GM21717 (cell line): ENCODE measurements at regions not wholly inside any gene's neighbourhood (a gene's known extent, or its start where the extent isn't known, plus 50 kb on each side); places are given as distances from the start of the nearest gene placed in this dataset.
"Not testable (repeated sequence)": the region's sequence is repeated elsewhere in the genome, so short reads cannot be mapped to it uniquely, and the experiment has no call there.

Experiments used
- ATAC-seq: cut with Tn5 transposase; IDR thresholded peaks from one replicate; pipeline ENCODE4 v1.9.1; 2021; ENCODE audit warnings: mild to moderate bottlenecking, moderate library complexity; ENCODE audit not compliant: unreplicated experiment

DNA sequence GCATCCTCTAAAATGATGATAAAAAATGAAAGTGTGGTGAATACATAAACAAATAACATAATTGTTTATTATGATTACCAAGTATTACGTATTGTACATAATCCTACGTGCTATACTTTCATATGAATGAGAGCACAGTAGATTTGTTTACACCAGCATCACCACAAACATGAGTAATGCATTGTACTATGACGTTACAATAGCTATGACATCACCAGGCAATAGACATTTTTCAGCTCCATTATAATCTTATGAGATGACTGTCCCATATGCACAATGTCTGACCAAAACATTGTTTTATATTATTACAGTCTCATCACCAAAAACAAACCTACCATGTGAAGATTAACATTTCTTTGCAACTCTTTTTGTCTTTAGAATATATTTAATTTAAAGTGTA lies 225.7 kb upstream of the TENT5A start:
- no peak for ATAC-seq

DNA sequence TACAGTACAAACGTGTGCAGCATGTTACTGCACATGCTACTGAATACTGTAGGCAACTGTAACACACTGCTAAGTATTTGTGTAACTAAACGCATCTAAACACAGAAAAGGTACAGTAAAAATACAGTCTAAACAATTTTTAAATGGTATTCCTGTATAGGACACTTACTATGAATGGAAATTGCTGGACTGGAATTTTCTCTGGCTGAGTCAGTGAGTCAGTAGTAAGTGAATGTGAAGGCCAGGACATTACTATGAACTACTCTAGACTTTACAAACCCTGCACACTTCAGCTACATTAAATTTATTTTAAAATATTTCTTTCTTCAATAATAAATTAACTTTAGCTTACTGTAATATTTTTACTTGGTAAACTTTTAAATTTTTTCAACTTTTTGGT lies 225.0 kb upstream of the TENT5A start:
- no peak for ATAC-seq

DNA sequence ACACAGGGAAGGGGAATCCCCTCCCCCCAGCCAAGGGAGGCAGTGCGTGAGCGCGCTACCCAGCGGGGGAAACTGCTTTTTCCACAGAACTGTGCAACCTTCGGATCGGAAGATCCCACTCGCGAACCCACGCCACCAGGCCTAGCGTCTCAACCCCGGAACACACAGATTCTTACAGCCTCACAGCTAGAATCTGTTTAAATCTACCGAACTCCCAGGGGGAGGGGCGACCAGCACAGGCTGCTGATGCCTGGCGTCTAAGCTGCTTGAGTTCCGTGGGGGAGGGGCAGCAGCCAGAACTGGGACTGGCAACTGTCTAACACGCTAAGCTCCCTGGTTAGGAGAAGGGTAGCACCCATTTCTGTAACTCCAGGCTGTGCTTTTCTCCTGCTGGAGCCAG lies 217.3 kb upstream of the TENT5A start:
- ATAC-seq = no peak

DNA sequence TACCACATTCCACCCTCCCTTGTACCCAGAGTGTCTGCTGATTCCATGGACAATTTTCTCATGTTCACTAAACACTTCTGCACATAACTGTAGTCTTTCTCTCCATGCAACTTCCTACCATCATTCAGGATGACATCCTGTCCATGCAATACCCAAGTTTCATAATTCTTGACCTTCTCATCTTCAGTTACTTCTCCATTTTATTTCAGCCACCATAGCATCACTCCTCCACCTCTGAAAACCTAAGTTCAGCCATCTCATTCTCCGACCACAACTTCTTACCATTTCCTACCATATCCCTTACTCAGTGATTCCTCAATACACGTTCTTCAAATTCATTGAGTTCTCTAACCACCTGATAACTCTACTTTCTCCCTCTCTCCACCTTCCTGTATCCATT lies 216.5 kb upstream of the TENT5A start:
- no peak for ATAC-seq

DNA sequence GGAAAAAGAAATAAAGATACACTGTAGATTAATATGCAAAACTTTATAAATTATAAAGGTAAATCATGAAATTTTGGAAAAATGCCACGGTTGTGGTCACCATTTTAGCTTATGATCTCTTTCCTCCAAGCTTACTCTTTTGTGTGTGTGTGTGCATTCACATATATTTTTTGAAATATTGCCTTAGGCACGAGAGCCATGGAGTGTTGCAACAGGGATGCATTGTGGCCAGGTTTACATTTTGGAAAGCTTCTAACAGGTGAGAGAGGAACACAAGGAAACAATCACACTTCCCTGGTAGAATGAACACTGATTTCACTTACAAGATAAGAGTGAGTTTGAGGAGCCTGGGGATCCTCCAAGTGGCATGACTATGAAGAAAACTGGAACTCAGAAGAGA lies 214.5 kb upstream of the TENT5A start:
- no peak for ATAC-seq

DNA sequence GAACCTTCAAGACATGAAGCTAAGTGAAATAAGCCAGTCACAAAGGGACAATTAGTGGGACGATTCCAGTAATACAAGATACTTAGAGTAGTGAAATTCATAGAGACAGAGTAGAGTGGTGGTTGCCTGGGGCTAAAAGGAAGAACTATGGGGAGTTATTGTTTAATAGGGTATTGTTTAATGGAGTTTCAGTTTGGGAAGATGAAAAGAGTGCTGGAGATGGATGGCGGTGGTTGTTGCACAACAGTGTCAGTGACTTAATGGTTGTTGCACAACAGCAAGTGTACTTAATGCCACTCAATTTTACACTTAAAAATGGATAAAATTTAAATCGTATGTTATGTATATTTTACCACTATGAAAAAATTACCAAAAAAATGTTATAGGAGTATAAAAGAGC lies 209.7 kb upstream of the TENT5A start:
- no peak for ATAC-seq

DNA sequence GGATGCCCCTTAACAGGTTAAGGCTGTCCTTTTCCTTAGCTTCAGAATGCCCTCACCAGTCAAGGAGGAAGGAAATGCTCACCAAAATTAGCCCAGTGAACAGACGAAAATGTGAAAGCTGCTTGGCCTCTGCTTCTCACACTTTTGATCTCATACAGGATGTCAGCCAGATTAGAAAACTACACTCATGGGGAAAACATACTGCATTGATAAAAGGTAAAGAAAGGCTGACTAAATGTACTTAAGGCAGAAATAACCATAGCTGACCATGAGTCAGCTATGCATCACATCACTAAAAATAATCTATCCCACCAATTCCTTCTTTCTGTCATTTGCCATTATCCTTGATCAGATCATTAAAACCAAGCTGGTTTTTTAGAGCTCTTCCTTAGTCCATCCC lies 198.4 kb upstream of the TENT5A start:
- no peak for ATAC-seq

DNA sequence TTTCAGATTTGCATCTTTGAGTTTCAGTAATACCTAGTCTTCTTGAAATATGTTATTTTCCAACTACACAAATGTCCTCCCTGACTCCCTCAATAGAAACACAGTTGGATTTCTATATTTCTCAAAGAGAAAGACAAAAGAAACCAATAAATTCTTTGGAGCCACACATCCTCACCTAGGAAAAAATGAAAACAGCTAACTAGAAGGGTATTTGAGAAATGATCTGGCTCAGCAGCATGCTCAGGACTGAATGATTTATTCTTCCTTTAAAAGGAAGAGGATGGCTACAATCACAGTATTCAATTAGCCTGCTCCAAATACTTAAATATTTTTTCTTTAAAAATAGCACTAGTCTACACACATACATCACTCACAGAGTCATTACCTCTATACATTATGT lies 196.4 kb upstream of the TENT5A start:
- ATAC-seq = no peak

DNA sequence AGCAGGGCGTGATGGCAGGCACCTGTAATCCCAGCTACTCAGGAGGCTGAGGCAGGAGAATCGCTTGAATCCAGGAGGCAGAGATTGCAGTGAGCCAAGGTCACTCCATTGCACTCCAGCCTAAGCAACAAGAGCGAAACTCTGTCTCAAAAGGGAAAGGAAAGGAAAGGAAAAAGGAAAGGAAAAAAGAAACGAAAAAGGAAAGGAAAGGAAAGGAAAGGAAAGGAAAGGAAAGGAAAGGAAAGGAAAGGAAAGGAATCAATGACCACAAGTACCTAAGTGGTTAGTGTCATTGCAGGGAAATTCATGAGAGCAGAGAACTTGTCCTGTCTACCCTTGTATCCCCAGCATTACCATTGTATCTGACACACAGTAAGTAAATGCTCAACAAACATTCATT lies 195.7 kb upstream of the TENT5A start:
- ATAC-seq = not testable (repeated sequence)

DNA sequence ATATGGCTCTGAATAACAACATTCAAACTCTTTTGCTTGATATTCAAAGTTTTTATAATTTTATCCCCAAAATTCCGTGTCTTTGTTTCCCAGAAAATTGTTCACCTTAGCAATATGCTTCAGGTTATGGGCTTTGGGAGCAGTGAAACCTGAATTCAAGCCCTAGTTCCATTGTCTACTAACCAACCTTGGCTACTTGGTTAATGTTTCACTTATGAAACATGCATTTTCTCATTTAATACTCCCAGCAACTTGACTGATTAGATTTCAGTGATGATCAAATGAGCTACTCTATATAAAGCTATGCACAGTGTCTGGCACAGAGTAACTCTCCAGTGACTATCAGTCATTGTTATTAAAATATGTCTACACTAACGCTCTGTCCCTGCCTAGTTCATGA lies 192.2 kb upstream of the TENT5A start:
- no peak for ATAC-seq

DNA sequence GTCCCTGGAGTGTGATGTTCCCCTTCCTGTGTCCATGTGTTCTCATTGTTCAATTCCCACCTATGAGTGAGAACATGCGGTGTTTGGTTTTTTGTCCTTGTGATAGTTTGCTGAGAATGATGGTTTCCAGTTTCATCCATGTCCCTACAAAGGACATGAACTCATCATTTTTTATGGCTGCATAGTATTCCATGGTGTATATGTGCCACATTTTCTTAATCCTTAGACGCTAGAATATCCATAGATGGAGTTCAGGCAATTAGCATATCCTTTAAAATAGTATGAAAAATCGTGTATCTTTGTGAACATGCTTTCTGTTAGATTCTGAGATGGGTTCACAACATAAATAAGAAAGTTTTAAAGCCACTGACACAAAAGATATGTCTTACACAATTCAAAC lies 190.4 kb upstream of the TENT5A start:
- not testable (repeated sequence) for ATAC-seq

DNA sequence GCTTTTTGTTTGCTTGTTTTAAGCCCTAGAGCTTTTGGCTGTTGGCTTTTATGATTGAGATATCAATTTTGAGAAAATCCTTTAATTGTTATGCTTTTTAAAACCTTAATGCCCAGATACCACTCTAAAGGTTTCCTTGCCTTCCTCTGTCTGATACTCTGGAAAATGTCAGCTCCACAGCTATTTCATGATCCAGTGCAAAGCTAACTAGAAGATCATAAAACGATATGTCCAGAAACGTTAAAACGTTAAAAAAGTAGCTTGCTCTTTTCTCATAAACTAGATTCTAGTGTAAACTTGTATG lies 189.5 kb upstream of the TENT5A start:
- ATAC-seq = no peak

DNA sequence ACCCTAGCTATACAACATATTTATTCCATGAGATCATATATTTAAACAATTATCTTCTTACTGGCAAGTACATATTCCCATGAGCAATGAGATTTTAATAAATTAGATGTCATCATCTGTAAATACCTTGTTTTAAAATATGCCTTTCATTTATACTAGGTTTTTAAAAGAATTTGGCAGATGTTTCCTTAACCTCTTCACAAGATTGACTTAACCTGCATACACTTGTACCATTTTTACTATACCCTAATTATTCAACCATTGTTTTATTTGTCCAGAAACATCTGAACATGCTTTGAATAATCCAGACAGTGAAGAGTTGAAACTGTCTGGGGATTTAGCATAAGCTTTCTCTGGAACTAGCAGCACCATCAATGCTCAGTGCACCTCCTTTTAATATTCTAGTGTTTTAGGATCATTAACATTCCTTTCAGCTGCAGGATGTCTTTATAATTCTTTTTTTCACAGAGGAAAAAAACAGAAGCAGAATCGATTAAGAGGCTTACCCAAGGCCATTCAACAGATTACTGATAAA lies 188.0 kb upstream of the TENT5A start:
- ATAC-seq = no peak

DNA sequence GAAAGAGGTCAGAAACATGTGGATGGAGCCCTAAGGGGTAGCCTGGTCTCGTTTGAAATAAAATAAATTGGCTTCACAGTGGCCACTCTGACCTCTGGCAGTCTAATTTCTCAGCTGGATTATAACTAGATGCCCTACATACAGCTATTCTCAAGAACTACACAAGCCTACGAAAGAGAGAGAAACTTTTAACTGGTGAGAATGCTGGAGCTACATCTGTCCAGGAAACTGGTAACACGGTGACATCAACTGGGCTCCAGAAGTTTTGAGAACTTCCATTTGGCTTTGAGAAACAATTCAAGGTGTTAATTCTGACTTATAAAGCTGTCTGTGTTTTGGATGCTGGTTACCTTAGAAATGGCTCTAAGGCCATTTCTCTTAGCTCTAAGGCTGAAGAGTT lies 187.3 kb upstream of the TENT5A start:
- no peak for ATAC-seq

DNA sequence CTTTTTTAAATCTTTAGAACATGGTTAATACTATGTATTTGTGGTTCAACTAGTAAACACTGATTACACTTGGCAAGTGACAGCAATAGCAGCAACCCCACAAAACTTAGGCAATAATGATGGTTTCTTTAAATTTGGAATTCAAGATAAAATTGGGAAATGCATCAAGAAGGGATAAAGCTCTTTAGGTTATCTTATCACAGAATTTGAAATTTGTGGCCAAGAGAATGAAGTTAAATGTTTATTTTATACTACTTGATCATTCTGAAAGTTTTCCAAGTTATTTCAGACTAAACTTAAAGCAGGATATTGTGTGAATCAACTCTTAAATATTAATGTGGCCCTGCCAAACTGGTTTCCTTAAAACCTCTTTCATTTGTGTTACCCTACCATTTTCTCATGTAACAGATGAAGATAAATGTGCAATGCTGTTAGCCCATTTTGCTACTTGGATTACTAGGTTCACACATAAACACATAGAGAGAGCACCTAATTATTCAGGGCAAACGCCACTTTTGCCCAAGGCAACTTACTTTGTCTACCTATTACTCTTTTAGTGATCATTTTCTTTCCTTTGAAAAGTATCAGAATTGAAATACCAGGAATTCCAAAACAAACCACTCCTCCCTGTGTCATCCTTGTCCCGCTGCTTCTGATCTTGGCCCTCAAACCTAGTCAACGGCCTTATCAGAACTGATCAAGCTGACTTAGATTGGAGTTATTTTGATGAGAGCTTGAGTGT lies 186.7 kb upstream of the TENT5A start:
- no peak for ATAC-seq

DNA sequence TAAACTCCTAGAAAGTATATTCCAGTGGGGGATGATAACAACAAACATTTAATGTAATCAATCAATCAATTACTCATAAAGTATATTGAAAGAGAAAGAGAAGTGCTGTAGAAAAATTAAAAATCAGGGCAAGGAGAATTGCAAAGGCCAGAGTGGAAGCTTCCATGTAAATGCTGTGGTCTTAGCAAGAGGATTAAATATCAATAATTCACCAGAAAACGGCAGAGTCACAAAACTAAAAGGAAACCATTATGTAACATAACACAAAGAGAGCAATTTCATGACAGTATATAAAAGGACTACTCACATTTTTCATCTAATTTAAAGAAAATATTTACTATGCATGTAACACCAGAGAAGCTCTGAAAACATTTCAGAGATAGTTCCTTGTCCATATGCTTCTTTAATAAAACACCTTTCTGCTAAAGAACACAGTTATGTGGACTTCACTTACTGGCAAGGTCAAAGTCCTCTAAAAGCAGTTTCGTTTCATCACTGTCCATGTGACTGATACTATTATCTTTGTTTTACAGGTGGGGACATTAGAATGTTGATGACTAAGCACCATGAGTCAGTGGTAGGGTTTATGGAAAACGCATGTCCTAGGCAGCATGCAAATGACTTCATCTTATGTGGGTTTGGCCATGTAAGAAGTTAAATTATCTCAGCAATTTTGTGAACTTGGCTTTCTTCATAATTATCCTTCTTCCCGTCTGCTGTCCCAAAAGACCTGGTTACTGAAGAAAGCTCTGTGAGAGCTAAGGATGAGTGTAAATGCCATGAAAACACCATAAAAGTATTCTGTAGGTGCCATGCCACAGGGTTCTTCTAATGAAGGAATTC lies 185.8 kb upstream of the TENT5A start:
- no peak for ATAC-seq

DNA sequence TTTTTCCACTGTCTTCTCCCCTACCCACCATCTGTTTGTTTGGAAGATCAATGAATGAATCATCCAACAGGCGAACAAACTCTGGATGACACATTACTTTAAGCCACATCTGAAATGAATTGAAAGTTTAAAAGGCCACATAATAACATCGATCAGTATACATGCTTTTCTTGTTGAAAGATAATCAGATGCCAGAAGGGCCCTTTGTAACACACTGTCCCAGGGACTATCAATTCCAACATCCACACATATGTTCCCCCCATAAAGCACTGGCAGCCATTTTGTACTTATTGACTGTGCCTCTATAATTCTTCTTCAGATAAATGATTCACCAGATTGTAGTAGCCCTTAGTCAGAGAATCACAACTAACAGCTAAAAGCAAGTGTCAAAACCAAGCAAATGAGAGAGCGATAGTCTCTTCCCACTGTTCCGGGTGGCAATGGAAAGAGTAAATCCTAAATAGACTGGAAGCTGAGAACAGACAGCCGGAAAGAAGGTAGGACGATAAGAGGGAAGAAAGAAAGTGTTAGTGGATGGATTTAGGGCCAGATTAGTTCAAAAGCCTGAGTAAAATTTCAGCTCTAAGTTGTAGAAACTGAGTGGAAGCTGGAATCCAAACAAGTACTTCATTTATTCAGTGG lies 184.9 kb upstream of the TENT5A start:
- no peak for ATAC-seq

DNA sequence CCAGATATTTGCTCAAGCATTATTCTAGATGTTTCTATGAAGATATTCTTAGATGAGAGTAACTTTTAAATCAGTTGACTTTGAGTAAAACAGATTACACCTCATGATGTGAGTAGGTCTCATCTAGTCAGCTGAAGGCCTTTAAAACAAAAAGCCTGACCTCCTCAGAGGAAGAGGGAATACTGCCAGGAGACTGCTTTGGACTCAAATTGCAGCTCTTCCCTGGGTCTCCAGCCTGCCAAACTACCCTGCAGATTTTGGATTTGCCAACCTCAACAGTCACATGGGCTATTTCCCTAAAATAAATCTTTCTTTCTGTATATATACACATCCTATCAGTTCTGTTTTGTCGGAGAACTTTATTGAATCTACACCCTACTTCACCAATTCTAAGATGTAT lies 182.5 kb upstream of the TENT5A start:
- ATAC-seq = no peak

DNA sequence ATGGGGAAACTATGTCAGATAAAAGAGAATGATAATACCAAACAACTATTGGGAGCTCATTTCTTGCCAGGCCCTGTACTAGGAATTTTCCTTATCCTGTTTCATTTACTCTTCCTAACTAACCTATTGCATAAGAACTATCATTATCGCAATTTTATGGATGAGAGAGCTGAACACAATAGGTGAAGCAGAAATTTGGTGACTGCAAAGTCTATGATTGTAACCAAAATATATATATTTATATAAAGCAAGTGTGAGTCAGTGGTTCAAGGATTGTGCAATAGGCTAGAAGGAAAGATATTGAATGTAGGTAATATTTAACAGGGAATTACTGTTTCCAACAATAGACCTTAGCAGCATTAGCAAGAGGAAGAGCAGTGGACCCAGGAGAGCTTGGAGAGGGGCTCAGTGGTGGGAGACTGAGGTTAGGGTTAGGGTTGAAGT lies 181.1 kb upstream of the TENT5A start:
- ATAC-seq = no peak

DNA sequence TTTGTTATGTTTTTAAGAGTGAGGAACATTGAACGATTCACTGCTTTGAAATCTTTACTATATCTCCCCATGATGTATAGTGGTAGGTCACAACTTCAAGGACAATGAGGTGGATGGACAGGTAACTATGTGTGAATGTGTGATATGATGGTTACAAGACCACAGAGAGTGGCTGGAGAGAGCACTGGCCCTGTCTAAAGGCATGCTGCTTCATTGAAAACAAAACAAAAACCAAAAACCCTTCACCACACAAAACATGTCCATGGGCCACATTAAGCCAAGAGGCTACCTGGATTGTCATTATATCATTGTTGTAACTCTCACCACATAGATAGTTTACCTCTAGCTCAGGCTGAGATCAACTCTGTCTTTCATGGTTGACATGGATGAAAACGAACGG lies 180.6 kb upstream of the TENT5A start:
- no peak for ATAC-seq

DNA sequence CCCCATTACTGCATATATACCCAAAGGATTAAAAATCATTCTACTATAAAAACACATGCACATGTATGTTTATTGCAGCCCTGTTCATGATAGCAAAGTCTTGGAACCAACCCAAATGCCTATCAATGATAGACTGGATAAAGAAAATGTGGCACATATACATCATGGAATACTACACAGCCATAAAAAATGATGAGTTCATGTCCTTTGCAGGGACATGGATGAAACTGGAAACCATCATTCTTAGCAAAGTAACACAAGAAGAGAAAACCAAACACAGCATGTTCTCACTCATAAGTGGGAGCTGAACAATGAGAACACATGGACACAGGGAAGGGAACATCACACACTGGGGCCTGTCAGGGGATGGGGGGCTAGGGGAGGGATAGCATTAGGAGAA lies 180.0 kb upstream of the TENT5A start:
- ATAC-seq = not testable (repeated sequence)

DNA sequence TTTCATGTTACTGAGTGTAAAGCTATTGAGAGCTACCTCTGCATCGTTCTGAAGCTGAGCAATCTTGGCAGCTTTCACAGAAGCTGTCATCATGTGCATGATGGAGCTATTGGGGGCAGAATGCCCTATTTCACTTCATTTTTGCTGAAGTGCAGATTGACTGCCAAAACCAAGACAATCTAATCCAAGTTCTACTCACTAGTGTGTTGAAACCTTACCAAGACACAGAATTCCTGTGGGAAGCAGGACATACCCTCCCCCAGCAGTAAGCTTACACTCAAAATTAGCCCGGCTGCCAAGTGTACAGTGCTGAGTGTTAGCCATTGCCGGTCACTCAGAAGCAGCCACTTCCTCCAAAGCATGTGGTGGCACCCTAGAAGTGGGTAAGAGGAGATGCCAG lies 177.3 kb upstream of the TENT5A start:
- ATAC-seq = no peak
